Stimulated activated effector memory CD8-positive, alpha-beta T cell treated with anti-CD3 and anti-CD28 coated beads, Interleukin-12 subunit alpha, Interleukin-12 subunit beta, amount 100 ng/mL, for 72 hours (primary cell): ENCODE measurements at regions not wholly inside any gene's neighbourhood (a gene's known extent, or its start where the extent isn't known, plus 50 kb on each side); places are given as distances from the start of the nearest gene placed in this dataset.

Experiments used
- ATAC-seq: fragments of 150-1000 bp; cut with Tn5 transposase; 2 replicates; pipeline ENCODE4 v1.10.0; 2021
- DNase-seq, 2 donors: peaks; one replicate each; pipeline ENCODE4 v3.0.0; 2021 to 2022; ENCODE audit warnings: low spot score in 2 of 2
- H3K27ac Mint-ChIP-seq: one replicate; pipeline ENCODE4 v1.8.0; 2022; ENCODE audit warnings: mild to moderate bottlenecking, mixed read lengths
- H3K36me3 Mint-ChIP-seq: one replicate; pipeline ENCODE4 v1.8.0; 2022; ENCODE audit warnings: mild to moderate bottlenecking, mixed read lengths
- H3K4me1 Mint-ChIP-seq: one replicate; pipeline ENCODE4 v1.8.0; 2022; ENCODE audit warnings: mixed read lengths
- H3K4me3 Mint-ChIP-seq: one replicate; pipeline ENCODE4 v1.8.0; 2022; ENCODE audit warnings: mild to moderate bottlenecking, mixed read lengths
- H3K9me3 Mint-ChIP-seq: one replicate; pipeline ENCODE4 v1.8.0; 2022; ENCODE audit warnings: mixed read lengths

DNA sequence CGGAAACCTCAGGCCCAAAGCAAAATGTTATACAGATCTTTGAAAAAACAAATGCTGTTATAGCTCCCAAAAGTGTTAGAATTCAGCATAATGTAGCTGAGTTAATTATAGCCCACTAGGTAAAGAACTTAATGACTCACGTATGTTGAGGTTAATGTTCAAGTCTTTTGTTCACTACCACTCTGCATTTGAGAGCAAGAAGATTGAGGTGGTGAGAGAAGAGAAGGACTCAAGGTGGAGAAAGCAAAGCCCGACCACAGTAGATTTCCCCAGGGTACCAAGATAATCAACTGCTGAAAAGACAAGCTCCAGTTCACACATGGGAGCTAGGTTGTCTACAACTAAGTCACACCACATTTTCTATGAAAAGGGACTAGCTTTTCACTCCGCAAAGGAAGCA lies 480.2 kb downstream of the DTHD1 start:
- no peak overlapping the region for H3K4me3 Mint-ChIP-seq
- H3K4me1 Mint-ChIP-seq: no peaks in the 10 kb centered on the region
- no peaks in the 10 kb centered on the region for H3K36me3 Mint-ChIP-seq
- H3K9me3 Mint-ChIP-seq: peaks cover 3% of the 10 kb centered on the region
- no peak for ATAC-seq
- no peak for DNase-seq
- no peak overlapping the region for H3K27ac Mint-ChIP-seq

DNA sequence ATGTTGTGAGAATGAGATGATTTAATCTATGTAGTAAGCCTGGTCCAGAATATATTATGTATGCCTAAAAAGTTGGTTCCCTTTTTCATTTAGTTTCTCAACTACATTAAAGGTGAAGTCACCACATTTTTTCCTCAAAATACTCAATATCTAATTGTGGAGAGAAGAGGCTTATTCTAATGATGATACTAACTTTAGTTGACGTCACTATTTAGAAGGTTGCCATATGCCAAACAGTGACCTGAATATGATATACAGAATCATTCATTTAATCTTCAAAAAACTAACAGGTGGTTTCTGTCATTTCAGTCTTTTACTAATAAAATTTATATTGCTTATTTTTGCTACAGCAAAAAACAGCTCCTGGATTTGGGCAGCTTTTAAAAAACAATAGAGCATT lies 480.7 kb upstream of the NWD2 start:
- ATAC-seq (no peak), DNase-seq (no peak)
- H3K27ac Mint-ChIP-seq: no peak overlapping the region
- no peaks in the 10 kb centered on the region for H3K36me3 Mint-ChIP-seq
- H3K9me3 Mint-ChIP-seq: peaks cover 2% of the 10 kb centered on the region
- H3K4me3 Mint-ChIP-seq: no peak overlapping the region
- no peaks in the 10 kb centered on the region for H3K4me1 Mint-ChIP-seq

DNA sequence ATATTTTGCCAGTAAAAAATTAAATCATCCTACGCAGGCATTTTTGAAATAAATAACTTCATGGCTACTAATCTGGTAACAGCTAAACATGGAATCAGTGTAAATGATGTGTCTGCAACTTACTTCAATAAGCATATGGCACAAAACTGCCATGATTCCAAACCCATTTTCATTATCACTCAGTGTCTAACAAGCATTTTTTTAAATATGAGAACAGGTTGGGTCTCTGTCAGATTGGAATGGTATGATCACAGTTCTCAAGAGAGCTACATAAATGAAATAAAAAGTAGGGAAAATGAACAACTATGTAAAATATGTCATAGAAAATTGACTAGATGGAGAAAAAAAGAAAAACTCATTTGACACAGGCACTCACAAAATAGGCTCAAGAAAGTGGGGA lies 476.9 kb upstream of the NWD2 start:
- no peak for DNase-seq
- H3K4me1 Mint-ChIP-seq: no peaks in the 10 kb centered on the region
- no peak overlapping the region for H3K4me3 Mint-ChIP-seq
- H3K9me3 Mint-ChIP-seq: no peaks in the 10 kb centered on the region
- no peak overlapping the region for H3K27ac Mint-ChIP-seq
- no peak for ATAC-seq
- H3K36me3 Mint-ChIP-seq: no peaks in the 10 kb centered on the region

DNA sequence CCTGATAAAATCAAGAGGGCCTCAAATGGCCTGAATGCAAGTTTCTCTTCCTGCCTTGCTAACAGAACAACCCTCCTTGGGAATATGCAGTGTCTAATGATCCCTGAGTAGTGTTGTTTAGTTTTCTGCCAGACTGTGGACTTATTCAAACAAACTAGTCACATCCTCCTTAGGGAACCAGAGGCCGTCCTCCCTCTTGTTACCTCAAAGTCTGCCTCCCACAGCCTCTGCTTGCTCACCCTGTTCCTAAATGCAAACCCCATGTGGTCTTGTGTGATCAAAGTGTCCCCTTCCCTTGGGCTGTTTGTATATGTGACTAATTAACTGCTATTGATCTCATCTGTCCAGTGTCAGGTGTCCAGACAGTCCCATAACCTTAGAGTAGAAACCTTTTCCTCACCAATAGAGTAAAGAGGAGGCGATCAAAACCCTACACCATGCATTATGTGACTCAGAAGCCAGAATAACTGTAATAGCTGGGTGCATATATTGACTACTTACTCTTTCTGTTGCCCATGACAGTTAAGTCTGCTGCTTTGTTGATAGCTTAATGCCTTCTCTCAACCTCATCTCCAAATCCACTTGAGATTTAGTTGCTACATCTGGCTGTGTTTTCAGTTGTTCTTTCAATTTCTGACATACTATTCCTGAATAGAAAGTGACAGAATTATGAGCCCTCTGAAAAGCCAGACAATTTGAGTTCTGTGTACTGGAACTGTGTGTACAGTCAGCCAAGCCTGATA lies 473.0 kb upstream of the NWD2 start:
- DNase-seq: no peak
- H3K36me3 Mint-ChIP-seq: no peaks in the 10 kb centered on the region
- no peak overlapping the region for H3K4me3 Mint-ChIP-seq
- H3K27ac Mint-ChIP-seq: no peak overlapping the region
- H3K4me1 Mint-ChIP-seq: no peaks in the 10 kb centered on the region
- ATAC-seq: peak; percentile 37
- H3K9me3 Mint-ChIP-seq: no peaks in the 10 kb centered on the region

DNA sequence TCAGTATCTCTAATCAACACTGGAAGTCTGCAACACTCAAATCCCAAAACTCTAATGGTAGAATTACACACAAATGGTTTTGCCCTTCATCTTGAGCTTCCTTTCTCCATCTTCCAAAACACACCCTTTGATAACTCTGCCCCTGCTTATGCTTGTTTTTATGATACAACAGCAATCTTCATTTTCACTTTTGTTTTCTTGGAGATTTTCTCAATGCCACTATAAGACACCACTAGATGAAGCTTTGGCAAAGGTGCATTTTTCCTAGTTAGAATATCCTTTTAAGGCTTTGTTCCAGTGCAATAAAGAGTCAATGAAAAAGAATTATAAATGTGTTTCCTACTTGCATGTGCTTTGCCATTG lies 472.4 kb upstream of the NWD2 start:
- no peaks in the 10 kb centered on the region for H3K9me3 Mint-ChIP-seq
- ATAC-seq (no peak), DNase-seq (no peak)
- H3K4me3 Mint-ChIP-seq: no peak overlapping the region
- H3K27ac Mint-ChIP-seq: no peak overlapping the region
- no peaks in the 10 kb centered on the region for H3K4me1 Mint-ChIP-seq
- no peaks in the 10 kb centered on the region for H3K36me3 Mint-ChIP-seq

DNA sequence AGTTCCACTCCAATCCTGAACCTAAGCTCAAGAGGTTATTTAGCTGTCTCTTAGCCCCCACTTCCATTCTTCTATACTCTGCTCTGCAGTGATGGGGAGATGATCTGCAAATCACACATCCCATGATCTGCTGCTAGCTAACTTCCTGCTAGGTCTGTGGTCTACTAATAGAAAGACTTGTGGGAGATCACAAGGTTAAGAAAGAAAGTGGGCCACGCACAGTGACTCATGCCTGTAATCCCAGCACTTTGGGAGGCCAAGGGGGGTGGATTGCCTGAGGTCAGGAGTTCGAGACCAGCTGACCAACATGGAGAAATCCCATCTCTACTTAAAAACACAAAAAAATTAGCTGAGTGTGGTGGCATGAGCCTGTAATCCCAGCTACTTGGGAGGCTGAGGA lies 471.1 kb upstream of the NWD2 start:
- ATAC-seq (no peak), DNase-seq (no peak)
- H3K9me3 Mint-ChIP-seq: peaks cover 4% of the 10 kb centered on the region
- H3K4me3 Mint-ChIP-seq: no peak overlapping the region
- H3K36me3 Mint-ChIP-seq: no peaks in the 10 kb centered on the region
- no peaks in the 10 kb centered on the region for H3K4me1 Mint-ChIP-seq
- no peak overlapping the region for H3K27ac Mint-ChIP-seq

DNA sequence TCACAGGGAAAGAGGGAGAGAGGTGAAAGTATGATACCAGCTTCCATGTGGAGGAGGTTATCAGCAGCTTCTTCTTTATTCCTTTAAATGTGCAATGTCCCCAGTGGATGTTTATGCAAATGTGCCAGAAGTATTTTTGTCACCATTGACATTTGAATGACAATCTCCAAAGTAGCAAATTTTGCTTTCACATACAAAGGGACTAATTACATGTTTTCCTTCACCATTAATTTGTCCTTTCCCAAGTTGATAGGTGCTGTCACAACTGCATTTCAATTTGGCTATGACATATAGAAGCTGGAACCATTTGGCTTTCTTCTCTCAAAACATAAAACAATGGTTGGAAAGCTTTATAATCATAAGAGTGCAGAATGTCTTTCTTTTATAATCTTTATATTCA lies 469.0 kb upstream of the NWD2 start:
- Mint-ChIP-seq H3K36me3 (no peaks in the 10 kb centered on the region), H3K9me3 (peaks cover 4% of the 10 kb centered on the region), H3K27ac (no peak overlapping the region), H3K4me1 (no peaks in the 10 kb centered on the region), H3K4me3 (no peak overlapping the region)
- no peak for DNase-seq
- ATAC-seq: no peak

DNA sequence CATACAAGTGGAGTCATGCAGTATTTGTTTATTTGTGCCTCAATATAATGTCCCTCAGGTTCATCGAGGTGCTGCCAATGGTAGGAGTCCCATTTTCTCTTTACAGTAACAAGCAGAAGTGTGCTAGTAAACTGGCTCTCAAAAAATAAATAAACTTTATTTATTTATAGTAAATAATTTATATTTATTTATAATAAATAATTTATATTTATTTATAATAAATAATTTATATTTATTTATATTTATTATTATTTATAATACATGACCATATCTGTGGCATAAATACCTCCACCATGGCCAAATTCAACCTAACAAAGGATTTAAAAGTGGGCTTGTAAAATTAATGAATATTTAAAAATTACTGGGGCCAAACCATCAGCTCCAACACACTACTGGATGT lies 464.9 kb upstream of the NWD2 start:
- no peaks in the 10 kb centered on the region for H3K4me1 Mint-ChIP-seq
- DNase-seq: no peak
- H3K36me3 Mint-ChIP-seq: no peaks in the 10 kb centered on the region
- peaks cover 4% of the 10 kb centered on the region for H3K9me3 Mint-ChIP-seq
- no peak for ATAC-seq
- H3K27ac Mint-ChIP-seq: no peak overlapping the region
- H3K4me3 Mint-ChIP-seq: no peak overlapping the region

DNA sequence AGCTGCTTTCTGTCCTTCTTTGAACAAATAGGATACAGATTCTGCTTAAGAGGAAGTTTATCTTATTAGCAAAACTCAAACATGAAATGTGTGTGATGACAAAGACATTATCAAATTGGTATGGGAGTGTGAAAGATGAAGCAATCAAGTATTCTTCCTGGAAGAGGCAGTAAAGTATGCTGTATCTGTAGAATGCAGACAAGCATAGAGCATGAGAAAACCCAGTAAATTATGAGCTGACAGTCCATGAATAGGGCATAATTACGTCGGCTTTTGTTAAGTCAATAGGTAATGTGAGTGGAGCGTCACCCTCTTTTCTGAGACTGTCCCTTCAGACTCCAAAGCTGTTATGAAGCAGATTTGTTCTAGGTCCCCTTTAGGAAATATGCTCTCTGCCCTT lies 458.6 kb upstream of the NWD2 start:
- H3K27ac Mint-ChIP-seq: no peak overlapping the region
- no peaks in the 10 kb centered on the region for H3K36me3 Mint-ChIP-seq

DNA sequence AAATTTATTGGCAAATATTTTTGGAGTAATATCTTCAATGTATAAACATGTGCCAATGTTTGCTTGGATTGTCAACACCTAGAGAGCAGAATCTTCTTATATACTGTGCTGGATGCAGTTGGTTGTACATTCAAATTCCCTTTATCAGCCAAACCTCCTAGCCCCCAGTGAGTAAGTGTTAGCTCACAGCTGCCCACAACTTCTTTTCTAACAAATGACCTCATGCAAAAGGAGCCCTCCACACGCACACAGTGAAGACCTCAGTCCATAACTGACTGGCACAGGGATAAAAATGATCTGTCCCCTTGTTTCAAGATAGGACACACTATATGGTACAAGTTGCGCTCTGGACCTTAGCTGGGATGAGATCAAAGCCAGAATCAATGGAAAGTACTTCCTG lies 458.0 kb upstream of the NWD2 start:
- Mint-ChIP-seq H3K27ac (no peak overlapping the region), H3K4me3 (no peak overlapping the region), H3K4me1 (no peaks in the 10 kb centered on the region), H3K36me3 (no peaks in the 10 kb centered on the region), H3K9me3 (no peaks in the 10 kb centered on the region)
- DNase-seq: no peak
- no peak for ATAC-seq

More for the DNA sequence above, 458.6 kb upstream of the NWD2 start:
- ATAC-seq: no peak
- no peaks in the 10 kb centered on the region for H3K9me3 Mint-ChIP-seq
- DNase-seq: no peak
- no peaks in the 10 kb centered on the region for H3K4me1 Mint-ChIP-seq
- H3K4me3 Mint-ChIP-seq: no peak overlapping the region

DNA sequence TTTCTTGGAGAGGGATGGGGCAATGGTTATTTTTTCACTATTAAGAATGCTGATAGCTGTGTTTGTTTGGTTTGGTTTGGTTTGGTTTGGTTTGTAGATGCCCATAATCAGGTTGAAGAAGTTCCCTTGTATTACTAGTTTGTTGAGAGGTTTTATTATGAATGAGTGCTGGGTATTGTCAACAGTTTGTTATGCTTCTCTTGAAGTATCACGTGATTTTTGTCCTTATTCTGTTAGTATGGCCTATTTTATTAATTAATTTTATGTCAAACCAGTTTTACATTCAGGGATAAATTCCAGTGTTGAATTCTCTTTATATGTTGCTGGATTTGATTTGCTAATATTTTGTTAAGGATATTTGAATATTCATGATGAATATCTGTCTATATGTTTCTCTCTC lies 449.8 kb upstream of the NWD2 start:
- H3K36me3 Mint-ChIP-seq: no peaks in the 10 kb centered on the region
- peaks cover 8% of the 10 kb centered on the region for H3K9me3 Mint-ChIP-seq
- no peak for DNase-seq
- H3K27ac Mint-ChIP-seq: no peak overlapping the region
- no peak for ATAC-seq
- H3K4me3 Mint-ChIP-seq: no peak overlapping the region
- H3K4me1 Mint-ChIP-seq: no peaks in the 10 kb centered on the region

DNA sequence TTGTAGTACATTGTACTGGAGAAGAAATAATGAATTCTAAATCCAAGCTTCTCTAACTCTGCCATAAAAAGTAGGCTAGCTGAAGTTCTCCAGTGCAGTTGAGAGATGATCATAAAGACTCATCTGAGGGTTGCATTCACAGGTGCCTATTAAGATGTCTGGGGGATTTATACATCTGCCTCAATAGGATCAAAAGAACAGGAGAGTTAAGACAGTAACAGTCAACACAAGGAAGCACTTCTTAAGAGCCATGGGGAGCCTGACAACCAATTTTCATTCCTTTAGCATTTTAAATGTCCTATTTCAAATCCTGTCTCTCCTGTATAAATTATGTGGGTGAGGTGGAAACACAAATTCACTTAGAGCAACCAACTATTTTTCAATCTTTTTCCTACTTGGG lies 432.4 kb upstream of the NWD2 start:
- H3K36me3 Mint-ChIP-seq: no peaks in the 10 kb centered on the region
- no peak overlapping the region for H3K27ac Mint-ChIP-seq
- no peaks in the 10 kb centered on the region for H3K9me3 Mint-ChIP-seq
- DNase-seq (no peak), ATAC-seq (no peak)
- no peak overlapping the region for H3K4me3 Mint-ChIP-seq
- H3K4me1 Mint-ChIP-seq: no peaks in the 10 kb centered on the region

DNA sequence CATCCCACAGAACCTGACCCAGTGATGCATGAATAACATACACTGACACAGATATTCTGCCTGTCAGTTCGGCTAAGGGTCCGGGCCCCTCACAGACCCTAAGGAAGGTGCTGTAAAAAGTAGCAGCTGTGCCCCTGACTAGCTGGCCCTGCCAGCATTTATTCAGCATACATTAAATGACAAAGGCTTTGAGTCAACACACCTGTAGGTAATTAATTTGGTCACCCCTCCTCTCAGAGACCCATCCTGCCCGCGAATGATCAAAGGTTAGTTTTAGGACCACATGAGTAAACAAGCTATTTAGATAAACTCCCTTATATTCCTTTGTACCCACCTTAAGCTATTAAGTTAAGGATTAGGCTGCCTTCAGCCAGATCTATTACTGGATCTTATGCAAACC lies 429.0 kb upstream of the NWD2 start:
- ATAC-seq (no peak), DNase-seq (no peak)
- no peaks in the 10 kb centered on the region for H3K36me3 Mint-ChIP-seq
- no peak overlapping the region for H3K4me3 Mint-ChIP-seq
- H3K4me1 Mint-ChIP-seq: no peaks in the 10 kb centered on the region
- no peak overlapping the region for H3K27ac Mint-ChIP-seq
- peaks cover 2% of the 10 kb centered on the region for H3K9me3 Mint-ChIP-seq

DNA sequence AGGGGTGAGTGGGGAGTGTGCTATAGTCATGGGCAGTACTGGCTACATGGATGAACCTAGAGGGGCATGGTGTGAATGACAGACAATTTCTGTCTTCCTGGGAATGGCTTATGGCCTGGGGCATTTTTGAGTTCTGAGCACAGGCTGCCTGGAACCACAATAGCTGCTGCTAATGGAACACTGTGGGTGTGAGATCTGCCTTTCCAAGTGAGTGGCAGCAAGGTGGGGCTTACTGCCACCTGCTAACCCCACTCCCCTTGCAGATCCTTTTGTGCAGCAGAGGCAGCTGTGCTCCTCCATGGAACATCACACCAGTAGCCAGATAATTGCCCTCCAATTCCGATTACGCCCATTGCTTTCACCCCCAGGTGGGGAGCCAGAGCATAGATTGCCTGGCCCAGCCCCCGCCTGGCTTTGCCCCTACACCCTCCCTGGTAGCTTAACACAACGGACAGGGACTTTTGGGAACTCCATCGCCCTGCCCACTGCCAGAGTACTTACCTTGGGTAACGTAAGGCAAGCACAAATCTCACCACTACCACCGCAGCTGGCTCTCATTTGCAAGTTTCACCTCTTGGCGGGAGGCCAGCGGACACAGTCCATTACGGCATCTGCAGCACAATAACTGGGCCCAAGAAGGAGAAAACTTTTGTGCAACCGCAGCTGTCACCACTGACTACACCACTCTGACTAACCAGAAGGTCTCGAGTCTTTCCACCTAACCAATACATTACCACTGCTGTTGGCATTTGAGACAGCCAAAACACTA lies 421.2 kb upstream of the NWD2 start:
- Mint-ChIP-seq H3K4me1 (no peaks in the 10 kb centered on the region), H3K36me3 (no peaks in the 10 kb centered on the region), H3K9me3 (peaks cover 5% of the 10 kb centered on the region), H3K4me3 (no peak overlapping the region), H3K27ac (no peak overlapping the region)
- peak; percentile 21 for ATAC-seq
- DNase-seq: no peak

DNA sequence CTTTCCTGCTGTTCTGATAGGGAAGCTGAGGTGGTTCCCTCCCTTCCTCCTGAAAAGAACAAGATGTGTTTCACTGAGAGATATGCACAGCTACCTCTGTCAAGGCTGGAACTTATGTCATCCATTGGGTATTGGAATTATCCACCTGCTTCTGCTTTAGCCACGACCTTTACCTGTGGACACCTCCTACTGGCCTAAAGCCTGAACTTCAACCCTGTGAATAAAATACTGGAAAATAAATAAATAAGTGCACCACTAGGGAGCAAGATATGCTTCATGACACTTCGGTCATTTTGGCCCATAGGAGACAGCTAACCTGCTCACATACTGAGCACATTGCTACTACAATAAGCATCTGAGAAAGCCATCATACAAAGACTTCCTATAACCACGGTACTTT lies 419.9 kb upstream of the NWD2 start:
- H3K4me3 Mint-ChIP-seq: no peak overlapping the region
- ATAC-seq (no peak), DNase-seq (no peak)
- no peak overlapping the region for H3K27ac Mint-ChIP-seq
- H3K9me3 Mint-ChIP-seq: peaks cover 3% of the 10 kb centered on the region
- H3K36me3 Mint-ChIP-seq: no peaks in the 10 kb centered on the region
- H3K4me1 Mint-ChIP-seq: no peaks in the 10 kb centered on the region

DNA sequence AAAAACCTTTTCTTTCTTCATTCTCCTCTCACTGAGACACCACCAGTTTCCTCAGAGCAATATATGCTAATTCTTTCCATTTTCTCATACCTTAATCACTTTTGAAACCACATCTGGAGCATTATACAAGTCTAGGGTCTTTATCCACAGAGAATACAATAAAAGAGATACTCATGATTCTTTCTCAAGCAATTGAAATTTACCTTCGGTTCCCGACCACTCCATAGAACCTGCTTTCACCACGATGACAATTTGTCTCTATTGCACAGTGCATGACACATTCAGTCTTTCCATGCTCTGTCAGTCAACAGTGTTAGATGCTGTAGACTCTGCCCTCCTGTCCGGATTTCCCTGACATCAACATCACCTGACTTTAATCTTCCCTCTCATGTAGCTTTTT lies 409.3 kb upstream of the NWD2 start:
- no peak for DNase-seq
- Mint-ChIP-seq H3K4me3 (no peak overlapping the region), H3K36me3 (no peaks in the 10 kb centered on the region), H3K4me1 (no peaks in the 10 kb centered on the region), H3K9me3 (no peaks in the 10 kb centered on the region), H3K27ac (no peak overlapping the region)
- ATAC-seq: no peak
